ENCODE measurements at regions not wholly inside any gene's neighbourhood (a gene's known extent, or its start where the extent isn't known, plus 50 kb on each side); places are given as distances from the start of the nearest gene placed in this dataset.

GRCh38 chr12:127214186-127214585 lies 1052.8 kb upstream of the TMEM132C start:
- no peak for DNase-seq

- DNase-seq = no peak
Observed at GRCh38 chr12:127223011-127223410, 1044.0 kb upstream of the TMEM132C start.

GRCh38 chr12:127223731-127224130 lies 1043.2 kb upstream of the TMEM132C start:
- no peak for DNase-seq

- no peak for DNase-seq
Observed at GRCh38 chr12:127230843-127231260, 1036.1 kb upstream of the TMEM132C start.

- DNase-seq = no peak
Observed at GRCh38 chr12:127231371-127231770, 1035.6 kb upstream of the TMEM132C start.

- DNase-seq = no peak
Observed at GRCh38 chr12:127233016-127233415, 1034.0 kb upstream of the TMEM132C start.

GRCh38 chr12:127235761-127236160 lies 1031.2 kb upstream of the TMEM132C start:
- no peak for DNase-seq

GRCh38 chr12:127236491-127236890 lies 1030.5 kb upstream of the TMEM132C start:
- no peak for DNase-seq

- DNase-seq = no peak
Observed at GRCh38 chr12:127237151-127237550, 1029.8 kb upstream of the TMEM132C start.

GRCh38 chr12:127238107-127238506 lies 1028.9 kb upstream of the TMEM132C start:
- DNase-seq = no peak

- DNase-seq = no peak
Observed at GRCh38 chr12:127239781-127240180, 1027.2 kb upstream of the TMEM132C start.

GRCh38 chr12:127240249-127240929 lies 1026.6 kb upstream of the TMEM132C start:
- DNase-seq = no peak

GRCh38 chr12:127241072-127241817 lies 1025.7 kb upstream of the TMEM132C start:
- no peak for DNase-seq

GRCh38 chr12:127245009-127245408 lies 1022.0 kb upstream of the TMEM132C start:
- DNase-seq = no peak

- DNase-seq = no peak
Observed at GRCh38 chr12:127245437-127245836, 1021.5 kb upstream of the TMEM132C start.

- DNase-seq = no peak
Observed at GRCh38 chr12:127247937-127248336, 1019.0 kb upstream of the TMEM132C start.

GRCh38 chr12:127249428-127249827 lies 1017.5 kb upstream of the TMEM132C start:
- no peak for DNase-seq

GRCh38 chr12:127253797-127254327 lies 1013.1 kb upstream of the TMEM132C start:
- no peak for DNase-seq

- DNase-seq = no peak
Observed at GRCh38 chr12:127254420-127254955, 1012.5 kb upstream of the TMEM132C start.

GRCh38 chr12:127257366-127257935 lies 1009.5 kb upstream of the TMEM132C start:
- DNase-seq = no peak

- DNase-seq = no peak
Observed at GRCh38 chr12:127260531-127260930, 1006.4 kb upstream of the TMEM132C start.

- DNase-seq = no peak
Observed at GRCh38 chr12:127260999-127261398, 1006.0 kb upstream of the TMEM132C start.

GRCh38 chr12:127262615-127263014 lies 1004.4 kb upstream of the TMEM132C start:
- no peak for DNase-seq

- DNase-seq = no peak
Observed at GRCh38 chr12:127263621-127264020, 1003.3 kb upstream of the TMEM132C start.
